GM10266 (cell line): ENCODE measurements at regions not wholly inside any gene's neighbourhood (a gene's known extent, or its start where the extent isn't known, plus 50 kb on each side); places are given as distances from the start of the nearest gene placed in this dataset.
"Not testable (repeated sequence)": the region's sequence is repeated elsewhere in the genome, so short reads cannot be mapped to it uniquely, and the experiment has no call there.

Source experiments
- DNase-seq: peaks from one replicate; pipeline ENCODE4 v3.0.0; 2012; ENCODE audit errors: extremely low spot score
- TF ChIP-seq, protein P1 (sequence below): IDR thresholded peaks from 2 replicates; pipeline ENCODE4 v1.5.1; 2012; ENCODE audit warnings: mild to moderate bottlenecking, low read depth; ENCODE audit not compliant: control insufficient read depth, insufficient read depth; ENCODE audit errors: missing control alignments

DNA sequence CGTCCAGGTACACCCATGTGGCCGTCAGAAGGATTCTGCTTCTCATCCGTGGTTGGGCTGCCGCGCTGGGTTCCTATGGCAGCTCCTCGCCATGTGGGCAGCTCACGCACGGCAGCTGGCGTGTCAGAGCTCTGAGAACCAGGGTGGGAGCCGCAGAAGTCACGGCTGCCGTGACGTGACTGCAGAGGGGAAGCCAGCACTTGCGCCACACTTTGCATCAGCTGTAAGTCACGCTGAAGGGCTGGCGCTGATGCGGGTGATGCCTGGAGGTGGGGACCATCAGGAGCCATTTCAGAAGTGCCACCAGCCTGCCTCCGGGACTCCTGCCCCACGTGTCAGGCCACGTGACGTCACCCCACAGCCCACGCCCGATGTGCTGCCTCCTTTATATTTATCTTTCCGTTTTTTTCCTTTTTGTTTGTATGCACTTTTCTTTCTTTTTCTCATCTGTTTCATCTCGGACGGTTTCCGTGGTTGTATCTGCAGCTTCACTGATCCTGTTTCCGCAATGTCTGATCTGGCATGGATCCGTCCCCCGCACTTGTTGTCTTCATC, 133.2 kb downstream of the IGLL1 start:
- no peak for DNase-seq
- TF ChIP-seq, protein P1, sequence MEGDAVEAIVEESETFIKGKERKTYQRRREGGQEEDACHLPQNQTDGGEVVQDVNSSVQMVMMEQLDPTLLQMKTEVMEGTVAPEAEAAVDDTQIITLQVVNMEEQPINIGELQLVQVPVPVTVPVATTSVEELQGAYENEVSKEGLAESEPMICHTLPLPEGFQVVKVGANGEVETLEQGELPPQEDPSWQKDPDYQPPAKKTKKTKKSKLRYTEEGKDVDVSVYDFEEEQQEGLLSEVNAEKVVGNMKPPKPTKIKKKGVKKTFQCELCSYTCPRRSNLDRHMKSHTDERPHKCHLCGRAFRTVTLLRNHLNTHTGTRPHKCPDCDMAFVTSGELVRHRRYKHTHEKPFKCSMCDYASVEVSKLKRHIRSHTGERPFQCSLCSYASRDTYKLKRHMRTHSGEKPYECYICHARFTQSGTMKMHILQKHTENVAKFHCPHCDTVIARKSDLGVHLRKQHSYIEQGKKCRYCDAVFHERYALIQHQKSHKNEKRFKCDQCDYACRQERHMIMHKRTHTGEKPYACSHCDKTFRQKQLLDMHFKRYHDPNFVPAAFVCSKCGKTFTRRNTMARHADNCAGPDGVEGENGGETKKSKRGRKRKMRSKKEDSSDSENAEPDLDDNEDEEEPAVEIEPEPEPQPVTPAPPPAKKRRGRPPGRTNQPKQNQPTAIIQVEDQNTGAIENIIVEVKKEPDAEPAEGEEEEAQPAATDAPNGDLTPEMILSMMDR = no peak

DNA sequence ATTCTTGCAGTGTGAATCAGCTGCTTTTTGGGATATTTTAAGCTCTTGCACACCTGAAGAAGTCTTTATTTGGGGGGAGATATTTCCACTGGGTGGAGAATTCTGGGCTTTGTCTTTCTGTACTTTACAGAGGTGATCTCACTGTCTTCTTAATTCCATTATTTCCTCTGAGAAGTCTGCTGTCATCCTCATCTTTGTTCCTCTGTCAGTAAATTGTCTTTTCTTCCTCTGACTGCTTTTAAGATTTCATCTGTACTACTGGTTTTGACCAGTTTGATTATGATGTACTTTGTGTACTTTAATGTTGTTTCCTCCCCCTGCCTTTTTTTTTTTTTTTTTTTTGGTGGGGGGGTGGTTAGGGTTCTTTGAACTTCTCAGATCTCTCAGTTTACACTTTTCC, 133.9 kb downstream of the IGLL1 start:
- not testable (repeated sequence) for DNase-seq

DNA sequence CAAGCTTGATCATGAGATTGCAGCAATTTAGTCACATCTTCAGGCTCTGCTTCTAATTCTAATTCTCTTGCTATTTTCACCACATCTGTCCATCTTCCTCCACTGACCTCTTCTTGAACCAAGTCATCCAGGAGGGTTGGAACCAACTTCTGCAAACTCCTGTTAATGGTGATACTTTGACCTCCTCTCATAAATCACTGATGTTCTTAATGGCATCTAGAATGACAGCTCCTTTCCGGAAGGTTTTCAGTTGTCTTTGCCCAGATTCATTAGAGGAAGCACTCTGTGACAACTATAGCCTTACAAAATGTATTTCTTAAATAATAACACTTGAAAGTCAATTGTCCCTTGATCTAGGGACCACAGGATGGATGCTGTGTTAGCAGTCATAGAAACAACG, 136.2 kb downstream of the IGLL1 start:
- DNase-seq = not testable (repeated sequence)

DNA sequence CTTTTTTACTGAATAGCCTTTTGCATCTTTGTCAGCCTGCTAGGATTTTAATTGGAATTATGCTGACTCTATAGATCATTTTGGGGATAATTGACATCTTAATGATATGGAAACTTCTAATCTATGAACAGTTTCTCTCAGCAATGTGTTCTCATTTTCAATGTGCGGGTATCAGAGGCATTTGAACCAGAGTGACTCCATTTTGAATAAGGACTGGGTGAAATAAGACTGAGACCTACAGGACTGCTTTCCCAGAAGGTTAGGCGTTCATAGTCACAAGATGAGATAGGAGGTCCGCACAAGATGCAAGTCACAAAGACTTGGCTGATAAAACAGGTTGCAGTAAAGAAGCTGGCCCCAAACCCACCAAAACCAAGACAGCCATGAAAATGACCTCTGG, 140.5 kb downstream of the IGLL1 start:
- not testable (repeated sequence) for DNase-seq

DNA sequence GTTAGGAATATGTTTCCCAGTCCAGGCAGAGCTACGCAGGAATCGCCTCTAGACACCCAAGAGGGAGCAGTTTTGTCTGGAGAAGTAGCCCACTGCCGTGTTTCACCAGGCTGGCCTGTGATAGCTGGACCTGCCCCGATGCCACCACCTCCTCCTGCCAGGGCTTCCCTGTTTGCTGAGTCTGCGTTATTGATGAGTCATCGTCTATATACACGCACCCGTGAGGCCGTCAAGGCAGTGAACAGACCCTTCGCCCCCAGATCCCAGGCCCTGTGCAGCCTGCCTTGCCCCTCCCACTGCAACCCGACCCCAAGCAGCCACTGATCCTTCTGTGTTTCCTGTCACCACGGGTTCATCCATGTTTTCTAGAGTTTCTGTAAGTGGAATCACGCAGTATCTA, 141.9 kb downstream of the IGLL1 start:
- DNase-seq = no peak
- TF ChIP-seq, protein P1 = no peak

DNA sequence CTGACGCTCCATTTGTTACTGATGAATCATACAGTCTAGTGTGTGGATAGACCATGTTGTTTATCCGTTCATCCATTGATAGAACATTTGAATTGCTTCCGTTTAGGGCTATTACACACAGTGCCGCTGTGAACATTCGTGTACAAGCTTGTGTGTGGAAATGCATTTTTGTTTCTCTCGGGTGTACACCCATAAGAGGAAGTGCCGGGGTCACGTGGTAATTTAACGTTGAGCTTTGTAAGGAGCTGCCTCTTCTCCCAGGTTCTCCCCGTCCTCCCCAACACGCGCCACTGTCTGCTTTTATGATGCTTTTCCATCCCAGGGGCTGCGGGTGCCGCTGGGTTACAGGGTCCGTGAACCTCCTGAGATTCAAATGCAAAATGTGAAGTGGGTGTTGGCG, 142.3 kb downstream of the IGLL1 start:
- DNase-seq = no peak

DNA sequence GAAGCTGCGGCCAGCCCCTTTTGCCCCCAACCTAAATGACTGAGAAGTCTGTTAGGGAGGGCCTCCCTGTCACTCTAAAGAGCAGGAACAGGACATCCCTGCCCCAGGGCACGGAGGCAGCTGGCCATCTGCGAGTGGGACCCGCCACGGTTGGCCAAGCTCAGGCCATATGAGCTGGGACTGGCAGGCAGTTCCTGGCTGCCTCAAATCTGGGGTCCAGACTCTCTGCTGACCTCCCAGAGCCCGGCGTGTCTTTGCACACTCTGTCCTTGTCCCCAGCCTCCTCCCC, 143.0 kb downstream of the IGLL1 start:
- not testable (repeated sequence) for DNase-seq

More for the DNA sequence above, 142.3 kb downstream of the IGLL1 start:
- TF ChIP-seq, protein P1 = no peak

DNA sequence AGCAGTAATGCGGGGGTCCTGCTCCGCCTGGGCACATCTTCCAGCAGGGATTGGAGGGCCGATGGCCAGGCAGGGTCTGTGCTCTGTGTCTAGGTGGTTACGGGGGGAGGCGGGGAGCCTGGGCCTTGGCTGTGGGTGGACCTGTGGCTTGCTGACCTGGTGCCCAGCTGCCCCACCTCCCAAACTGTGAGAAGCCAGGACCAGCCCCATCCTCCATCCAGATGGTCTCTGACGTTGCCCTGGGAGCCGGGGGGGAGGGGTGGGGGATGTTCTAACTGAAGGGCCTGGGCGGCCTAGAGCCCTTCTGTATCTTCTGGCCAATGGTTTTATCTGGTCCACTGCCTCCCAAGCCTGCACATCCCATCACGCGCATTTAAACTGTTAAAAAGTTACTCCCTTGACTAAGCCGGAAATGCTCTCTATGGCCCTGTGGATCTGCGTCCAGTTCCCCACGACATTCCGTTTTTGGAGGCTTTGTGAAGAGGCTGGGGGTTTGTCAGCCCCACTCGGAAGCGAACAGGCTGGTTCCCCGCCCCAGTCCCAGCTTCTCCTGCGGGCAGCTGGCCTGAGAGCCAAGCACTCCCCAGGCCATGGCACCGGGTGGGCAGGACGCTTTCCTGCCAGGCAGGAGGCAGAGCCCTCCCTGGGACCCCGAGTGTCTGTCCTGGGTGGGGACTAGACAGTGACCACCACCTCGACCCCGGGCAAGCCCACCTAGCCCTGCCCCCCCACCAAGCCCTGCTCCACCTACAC, 143.6 kb downstream of the IGLL1 start:
- DNase-seq = not testable (repeated sequence)

DNA sequence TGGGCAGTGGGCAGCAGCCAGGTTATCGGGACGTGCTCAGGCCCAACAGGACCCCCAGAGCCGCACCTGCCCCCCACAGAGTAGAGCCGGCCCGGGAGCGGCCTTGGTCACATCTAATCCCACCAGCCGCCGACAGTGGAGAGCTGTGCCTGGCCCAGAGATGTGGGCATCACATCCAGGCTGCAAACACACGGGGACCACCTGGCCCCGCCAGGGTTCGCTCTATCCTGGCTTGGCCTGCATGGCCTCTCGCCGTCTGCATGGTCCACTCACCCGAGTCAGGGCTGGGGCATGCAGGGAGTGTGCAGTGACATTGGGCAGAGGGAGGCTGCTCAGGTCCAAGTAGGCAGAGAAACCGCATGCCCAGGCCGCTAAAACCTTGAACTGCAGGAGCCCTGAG, 144.9 kb downstream of the IGLL1 start:
- not testable (repeated sequence) for DNase-seq

DNA sequence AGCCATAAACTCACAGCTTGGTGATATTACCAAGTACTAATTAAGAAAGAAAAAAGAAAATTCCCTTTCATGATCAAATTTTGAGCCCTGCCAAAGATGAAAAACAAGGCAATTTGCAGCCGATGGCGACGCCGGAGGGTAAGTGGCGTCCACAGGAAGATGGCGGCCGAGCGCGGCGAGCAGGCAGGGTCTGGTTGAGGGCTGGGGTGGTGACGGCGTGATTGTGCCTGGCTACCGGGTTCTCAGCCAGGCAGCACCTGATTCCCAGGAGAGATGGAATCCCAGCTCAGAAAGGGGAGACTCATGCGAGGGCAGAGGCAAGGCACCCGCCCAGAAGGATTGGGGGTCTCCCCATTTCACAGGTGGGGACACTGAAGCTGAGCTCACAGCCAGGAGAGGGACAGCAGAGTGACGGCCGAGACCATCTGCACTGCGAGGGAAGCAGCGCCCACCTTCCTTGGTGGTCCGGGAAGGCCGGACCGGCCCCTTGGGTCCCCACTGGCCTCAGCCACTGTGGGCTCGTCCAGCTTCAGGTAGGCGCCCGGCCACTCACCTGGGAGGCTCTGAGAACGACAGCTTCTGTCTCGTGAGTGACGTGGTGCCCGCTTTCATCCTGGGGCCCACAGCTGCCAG, 145.8 kb downstream of the IGLL1 start:
- not testable (repeated sequence) for DNase-seq

DNA sequence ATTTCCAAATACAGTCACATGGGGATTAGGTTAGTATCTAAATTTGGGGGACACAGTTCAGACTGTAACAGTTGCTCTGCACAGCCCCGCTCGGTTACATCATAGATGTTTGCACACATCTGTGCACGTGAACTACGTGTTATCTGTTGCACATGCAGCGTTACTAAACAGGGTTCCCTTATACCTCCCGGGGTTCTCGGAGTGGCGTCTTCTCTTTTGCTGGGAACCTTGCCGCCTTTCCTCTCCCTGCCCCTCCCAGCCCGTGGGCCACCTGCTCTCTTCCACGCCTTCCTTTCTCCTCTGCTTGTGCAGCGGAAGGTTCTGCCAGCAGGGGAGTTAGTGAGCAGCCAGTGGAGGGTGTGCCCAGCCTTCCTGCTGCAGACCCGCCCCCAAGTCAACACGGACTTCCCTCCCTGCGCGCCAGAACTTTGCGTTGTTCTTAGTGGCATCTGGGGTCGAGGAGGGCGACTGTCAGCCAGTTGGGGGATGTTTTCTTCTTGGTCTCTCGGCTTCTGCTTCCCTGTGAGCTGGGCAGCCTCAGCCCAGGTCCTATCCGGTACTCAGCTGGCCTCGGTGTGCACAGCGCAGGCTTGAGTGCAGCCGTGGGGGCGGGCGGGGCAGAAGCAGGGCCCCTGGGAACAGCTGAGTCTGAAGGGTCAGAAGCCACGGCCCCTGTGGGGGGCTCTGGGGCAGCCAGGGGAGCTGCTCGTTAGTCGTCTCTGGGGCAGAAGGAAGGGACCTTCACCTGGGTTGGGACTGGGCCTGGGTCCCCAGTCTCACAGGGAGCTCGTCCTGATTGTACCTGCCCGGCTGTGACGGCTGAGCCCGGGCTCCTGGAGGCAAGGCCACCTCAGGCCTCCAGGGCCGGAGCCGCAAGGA, 146.7 kb downstream of the IGLL1 start:
- DNase-seq = not testable (repeated sequence)

DNA sequence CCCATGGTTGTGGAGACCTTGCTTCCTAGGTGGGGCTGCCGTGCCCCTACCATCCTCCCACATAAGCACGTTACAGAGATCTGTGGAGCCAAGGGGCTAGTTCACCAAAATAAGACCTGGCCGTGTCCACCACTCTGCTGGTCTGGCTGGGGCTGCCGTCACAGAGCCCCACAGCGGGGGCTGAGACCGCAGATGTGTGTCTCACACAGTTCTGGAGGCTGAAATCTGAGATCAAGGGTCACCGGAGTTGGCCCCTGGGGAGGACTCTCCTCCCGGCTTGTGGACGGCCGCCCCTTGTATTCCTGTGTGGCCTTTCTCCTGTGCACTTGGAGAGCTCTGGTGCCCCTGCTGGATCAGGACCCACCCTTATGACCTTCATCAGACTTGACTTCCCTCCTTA, 147.4 kb downstream of the IGLL1 start:
- not testable (repeated sequence) for DNase-seq
